ENCODE measurements at regions not wholly inside any gene's neighbourhood (a gene's known extent, or its start where the extent isn't known, plus 50 kb on each side); places are given as distances from the start of the nearest gene placed in this dataset.

GRCh38 chrX:40177942-40178715, 80.4 kb upstream of the BCOR start:
- no peak for DNase-seq (ENCODE audit: low spot score)

DNA sequence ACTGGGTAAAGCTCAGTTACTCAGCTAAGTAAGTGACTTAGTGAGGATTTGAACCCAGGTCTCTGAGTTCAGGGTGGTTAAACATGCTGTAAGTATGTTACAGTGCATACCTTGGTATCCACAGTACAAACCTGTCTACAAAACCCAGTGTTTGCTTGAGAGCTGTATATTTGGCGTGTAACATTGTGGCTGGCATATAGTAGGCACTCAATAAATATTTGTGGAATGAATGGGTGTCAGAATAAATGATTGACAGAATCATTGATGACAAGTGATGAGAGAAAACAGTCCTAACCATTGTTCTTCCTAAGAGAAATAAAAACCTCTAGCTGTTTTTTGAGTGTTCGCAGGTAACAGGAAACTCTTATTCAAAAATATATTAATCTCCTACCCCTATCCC, 79.7 kb upstream of the BCOR start:
- DNase-seq (ENCODE audit: low spot score), result no peak

- no peak for DNase-seq (ENCODE audit: low spot score)
Measured at GRCh38 chrX:40177117-40177430, 79.3 kb upstream of the BCOR start.

DNA sequence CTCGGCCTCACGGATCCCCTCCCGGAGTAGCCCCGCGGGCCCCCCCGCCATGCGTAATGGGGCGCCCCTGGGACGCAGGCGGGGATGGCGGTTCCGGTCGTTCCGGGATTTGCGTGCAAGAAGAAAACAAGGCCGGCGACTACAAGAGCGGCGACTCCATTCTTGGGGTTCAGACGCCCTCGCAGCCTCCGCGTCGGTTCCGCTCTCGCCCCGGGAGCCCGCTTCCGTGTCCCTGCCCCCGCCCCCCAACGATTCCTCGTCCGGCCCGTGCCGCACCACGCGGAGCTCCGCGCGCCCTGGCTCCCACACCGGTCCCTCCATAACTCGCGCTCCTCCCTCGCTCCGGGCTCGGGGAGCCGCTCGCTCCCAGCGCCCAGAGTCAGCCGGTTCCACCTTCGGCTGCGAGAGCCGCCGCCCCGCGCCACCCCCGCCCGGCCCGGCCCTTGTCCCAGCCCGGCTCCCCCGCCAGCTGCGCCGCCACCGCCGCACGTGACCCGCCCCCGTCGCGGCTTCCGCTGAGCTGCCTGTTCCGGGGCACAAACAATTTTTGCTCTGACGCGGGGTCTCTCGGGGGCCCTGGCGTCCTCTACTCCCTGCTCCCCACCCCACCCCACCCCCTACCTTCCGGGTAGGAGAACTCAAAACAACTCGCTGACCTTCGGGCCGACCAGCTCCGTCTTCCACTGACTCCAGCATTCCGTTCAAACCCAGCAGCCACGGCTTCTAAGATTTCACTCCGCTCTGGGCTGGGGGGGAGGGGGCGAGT, 78.8 kb upstream of the BCOR start:
- DNase-seq (ENCODE audit: low spot score), result no peak

GRCh38 chrX:40175511-40176350, 78.0 kb upstream of the BCOR start:
- no peak for DNase-seq (ENCODE audit: low spot score)

- no peak for DNase-seq (ENCODE audit: low spot score)
Measured at GRCh38 chrX:40174854-40175510, 77.2 kb upstream of the BCOR start.

GRCh38 chrX:40174001-40174853, 76.5 kb upstream of the BCOR start:
- no peak for DNase-seq (ENCODE audit: low spot score)

GRCh38 chrX:40173143-40174000, 75.6 kb upstream of the BCOR start:
- no peak for DNase-seq (ENCODE audit: low spot score)

- DNase-seq (ENCODE audit: low spot score), result no peak
Measured at GRCh38 chrX:40172401-40173142, 74.8 kb upstream of the BCOR start.

DNA sequence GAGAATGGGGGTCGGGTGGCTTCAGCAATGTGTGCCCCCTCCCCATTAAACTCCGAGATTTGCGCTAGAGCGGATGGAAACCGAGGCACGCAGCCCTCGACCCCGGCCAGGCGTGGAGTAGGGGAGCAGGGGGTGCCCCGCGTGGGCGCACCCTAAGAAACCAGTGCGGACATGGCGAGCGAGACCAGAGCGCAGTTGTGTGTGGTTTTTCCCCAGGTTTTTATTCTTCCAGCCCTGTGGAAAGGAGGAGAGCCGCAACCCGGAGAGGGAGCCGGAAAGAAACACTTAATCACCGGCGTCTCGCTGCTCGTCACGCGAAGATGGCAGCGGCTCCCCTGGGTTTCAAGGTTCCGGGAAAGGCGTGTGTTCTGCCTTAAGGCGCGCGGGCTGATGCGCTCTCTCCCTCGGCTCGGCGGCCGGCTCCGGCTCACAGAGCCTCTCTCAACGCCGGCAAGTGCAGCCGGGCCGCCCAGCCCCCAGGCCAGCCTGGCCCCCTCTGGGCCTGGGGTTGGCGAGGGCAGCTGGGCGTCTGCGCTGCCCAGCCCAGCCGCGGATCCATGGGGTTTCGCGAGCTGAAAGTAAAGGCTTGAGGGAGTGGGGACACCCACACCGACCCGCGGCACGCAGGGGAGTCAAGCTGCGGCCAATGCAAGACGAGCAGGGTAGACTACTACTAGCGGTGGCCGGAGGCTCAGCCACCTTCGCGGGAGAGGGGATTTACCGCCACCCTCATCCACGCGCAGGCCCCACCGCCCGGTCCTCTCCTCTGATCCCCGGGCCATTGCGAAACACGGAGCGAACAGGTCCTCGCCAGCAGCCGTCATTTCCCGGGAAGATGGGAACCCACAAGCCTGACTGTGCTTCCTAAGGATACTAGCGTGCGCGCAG, 74.0 kb upstream of the BCOR start:
- DNase-seq (ENCODE audit: low spot score), result no peak

- DNase-seq (ENCODE audit: low spot score), result no peak
Measured at GRCh38 chrX:40170830-40171512, 73.2 kb upstream of the BCOR start.

DNA sequence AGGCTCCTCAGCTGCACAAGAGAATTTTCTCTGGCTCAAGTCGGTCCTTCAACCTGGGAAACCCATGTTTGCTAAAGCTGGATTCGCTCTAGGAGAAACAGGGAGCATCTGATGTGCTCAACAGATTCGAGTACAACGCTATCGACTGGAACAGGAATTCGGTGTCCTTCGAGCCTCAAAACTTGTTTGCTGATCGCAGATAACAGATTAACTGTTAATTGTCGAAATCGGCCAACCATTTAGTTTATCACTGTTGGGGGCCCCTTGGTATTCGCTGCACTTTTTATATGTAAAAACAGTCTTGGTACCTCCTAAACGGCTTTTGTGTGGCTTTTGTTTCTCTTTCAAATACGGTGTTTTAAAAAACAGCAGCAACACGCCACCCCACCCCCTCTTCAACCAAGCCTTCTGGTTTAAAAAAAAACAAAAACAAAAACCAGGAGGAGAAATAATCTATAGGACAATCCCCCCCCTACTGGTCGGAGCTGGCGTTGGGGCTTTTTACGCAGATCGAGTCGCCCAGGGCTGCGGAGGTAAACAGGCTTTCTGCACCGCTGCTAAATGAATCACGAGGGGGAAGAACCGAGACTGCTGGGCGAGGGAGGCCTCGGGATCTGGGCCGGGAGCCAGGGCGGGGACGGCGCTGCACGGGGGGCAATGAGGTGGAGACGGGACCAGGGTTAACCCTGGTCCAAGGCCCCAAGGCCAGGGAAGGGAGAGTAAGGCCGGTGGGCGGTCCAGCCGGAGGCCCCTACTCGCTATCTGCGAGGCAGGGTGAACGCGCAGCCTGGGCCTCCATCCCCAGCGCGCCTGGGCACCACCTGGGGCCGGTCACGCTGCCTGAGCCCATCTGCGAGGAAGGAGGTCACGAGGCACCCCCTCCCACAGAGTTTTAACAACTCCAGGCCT, 71.7 kb upstream of the BCOR start:
- no peak for DNase-seq (ENCODE audit: low spot score)

DNA sequence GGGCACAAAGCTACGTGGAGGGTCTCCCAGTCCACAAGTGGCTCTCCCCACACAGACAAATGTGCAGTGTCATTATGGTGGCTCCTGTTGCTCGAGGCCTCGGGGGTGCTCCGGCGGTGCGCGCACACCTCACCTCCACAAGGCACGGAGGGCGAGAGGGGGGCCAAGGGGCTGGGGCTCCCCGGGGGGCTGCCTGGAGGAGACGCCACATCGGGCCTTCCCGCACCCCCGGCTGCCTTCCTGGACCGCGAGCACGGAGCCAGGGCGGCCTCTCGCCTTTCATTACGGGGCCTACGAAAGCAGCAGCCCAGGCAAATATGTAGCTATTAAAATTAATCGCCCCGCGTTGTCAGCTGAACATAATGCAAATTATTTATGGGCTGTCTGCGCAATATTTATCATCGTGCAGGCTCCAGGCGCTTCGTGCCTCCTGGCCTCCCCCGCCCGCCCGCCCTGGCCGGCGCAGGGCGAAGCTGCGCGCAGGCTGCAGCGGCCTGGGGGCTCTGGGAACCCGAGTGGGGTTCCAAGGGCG, 70.8 kb upstream of the BCOR start:
- no peak for DNase-seq (ENCODE audit: low spot score)

DNA sequence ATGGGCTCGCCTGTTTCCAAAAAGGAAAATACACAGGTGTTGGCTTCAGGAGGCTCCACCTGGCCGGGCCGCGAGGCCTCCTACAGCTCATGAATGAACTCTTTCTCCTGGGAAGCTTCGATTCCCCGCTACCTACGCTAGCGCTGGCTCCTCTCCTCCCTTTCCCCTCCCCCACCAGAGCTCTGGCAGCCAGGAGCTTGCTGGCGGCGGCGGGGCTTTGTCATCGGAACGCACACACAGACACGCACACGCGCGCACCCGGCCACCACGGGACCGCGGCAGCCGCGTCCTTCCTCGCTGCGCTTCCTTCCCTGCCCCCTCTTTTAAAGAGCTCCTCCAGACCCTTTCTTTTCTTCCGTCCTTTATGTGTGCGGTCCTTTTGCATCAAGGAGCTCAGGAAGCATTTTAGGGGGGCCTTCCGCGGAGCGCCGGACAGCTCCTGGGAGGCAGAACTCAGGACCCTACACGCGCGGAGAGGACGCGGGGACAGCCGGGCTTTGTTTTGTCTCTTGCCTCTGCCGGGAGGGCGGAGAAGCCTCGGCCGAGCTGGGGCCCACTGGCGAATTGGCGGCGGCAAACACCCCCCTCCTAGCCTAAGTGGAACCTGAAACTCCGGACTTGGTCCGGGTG, 70.2 kb upstream of the BCOR start:
- DNase-seq (ENCODE audit: low spot score), result no peak

DNA sequence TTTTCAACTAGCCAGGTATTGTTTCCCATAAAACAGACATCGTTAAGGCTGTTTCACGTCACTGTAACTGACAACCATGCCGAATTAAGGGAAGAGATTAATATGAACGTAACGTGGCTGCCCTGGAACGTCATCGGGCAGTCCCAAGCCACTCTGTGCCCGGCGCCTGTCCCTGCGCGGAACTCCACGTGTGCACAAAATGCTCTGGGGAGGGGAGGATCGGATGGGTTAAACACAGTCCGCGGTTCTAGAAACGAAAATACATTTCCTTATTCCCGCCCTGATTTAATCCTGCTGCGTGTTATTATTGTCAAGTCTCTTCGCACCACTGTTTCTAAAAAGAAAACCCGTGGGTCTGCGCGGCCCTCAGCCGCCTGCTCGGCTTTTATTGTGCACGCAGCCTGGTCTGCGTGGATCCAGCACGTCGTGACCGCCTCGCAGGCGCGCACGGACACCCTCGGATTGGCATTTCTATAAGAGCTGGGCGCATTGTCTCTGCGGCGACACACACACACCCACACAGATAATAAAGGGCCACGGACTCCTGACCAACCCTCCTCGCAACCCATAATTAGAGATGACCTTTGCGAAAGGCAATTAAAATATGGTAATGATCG, 69.6 kb upstream of the BCOR start:
- DNase-seq (ENCODE audit: low spot score), result no peak

- no peak for DNase-seq (ENCODE audit: low spot score)
Measured at GRCh38 chrX:40166582-40166981, 68.8 kb upstream of the BCOR start.
